ENCODE measurements at regions not wholly inside any gene's neighbourhood (a gene's known extent, or its start where the extent isn't known, plus 50 kb on each side); places are given as distances from the start of the nearest gene placed in this dataset.

GRCh38 chr13:72651144-72651543, 76.3 kb downstream of the MZT1 start:
- H3K27ac Mint-ChIP-seq (ENCODE audit: low read depth, unreplicated experiment) = no peak overlapping the region
- peaks cover 96% of the 10 kb centered on the region for H3K27me3 Mint-ChIP-seq (ENCODE audit: insufficient read depth, unreplicated experiment)
- no TSS peak for BruUV-seq (replicated peaks)
- POLR2A ChIA-PET = interaction anchor here (1.2 kb wide), 1 partner anchor 14 kb away, joined by 3 read pairs; no protein-coding TSS in a partner anchor
- no peak overlapping the region for H3K4me3 Mint-ChIP-seq (ENCODE audit: unreplicated experiment)
- H3K9me3 Mint-ChIP-seq (ENCODE audit: unreplicated experiment) = no peaks in the 10 kb centered on the region
- H3K4me1 Mint-ChIP-seq (ENCODE audit: insufficient read depth, unreplicated experiment) = no peaks in the 10 kb centered on the region
- intact Hi-C loops (cut with micrococcal nuclease) = no loop called here
- DNase-seq (ENCODE audit: unreplicated experiment) = peak; percentile 14
- no peaks in the 10 kb centered on the region for H3K36me3 Mint-ChIP-seq (ENCODE audit: insufficient read depth, unreplicated experiment)
- CTCF ChIA-PET = interaction anchor here (0.6 to 1.2 kb wide), 6 partner anchors 18 to 1134 kb away, joined by 3 to 5 read pairs (median 3); no protein-coding TSS in a partner anchor
- TF ChIP-seq CTCF (IDR thresholded peaks at IDR 0.05; ENCODE audit: unreplicated experiment) = no peak

GRCh38 chr13:72650051-72650700, 77.3 kb downstream of the MZT1 start:
- DNase-seq (ENCODE audit: unreplicated experiment) = no peak
- intact Hi-C loops (cut with micrococcal nuclease) = no loop called here
- Mint-ChIP-seq H3K27ac (ENCODE audit: low read depth, unreplicated experiment) (no peak overlapping the region), H3K27me3 (ENCODE audit: insufficient read depth, unreplicated experiment) (peaks cover 96% of the 10 kb centered on the region), H3K4me3 (ENCODE audit: unreplicated experiment) (no peak overlapping the region), H3K4me1 (ENCODE audit: insufficient read depth, unreplicated experiment) (no peaks in the 10 kb centered on the region), H3K9me3 (ENCODE audit: unreplicated experiment) (no peaks in the 10 kb centered on the region), H3K36me3 (ENCODE audit: insufficient read depth, unreplicated experiment) (no peaks in the 10 kb centered on the region)
- no TSS peak for BruUV-seq (replicated peaks)
- ChIA-PET CTCF (interaction anchor here (0.5 to 1.2 kb wide), 3 partner anchors 18 to 1134 kb away, joined by 3 read pairs; no protein-coding TSS in a partner anchor), POLR2A (interaction anchor here (1.2 kb wide), 1 partner anchor 15 kb away, joined by 3 read pairs; no protein-coding TSS in a partner anchor)
- TF ChIP-seq CTCF (IDR thresholded peaks at IDR 0.05; ENCODE audit: unreplicated experiment) = no peak

GRCh38 chr13:72648513-72649065, 78.8 kb downstream of the MZT1 start:
- intact Hi-C loops (cut with micrococcal nuclease) = loop anchor here (10.0 kb wide), 1 partner anchor 1056 kb away; no protein-coding TSS in a partner anchor
- Mint-ChIP-seq H3K9me3 (ENCODE audit: unreplicated experiment) (no peaks in the 10 kb centered on the region), H3K27me3 (ENCODE audit: insufficient read depth, unreplicated experiment) (peaks cover 93% of the 10 kb centered on the region), H3K27ac (ENCODE audit: low read depth, unreplicated experiment) (no peak overlapping the region), H3K36me3 (ENCODE audit: insufficient read depth, unreplicated experiment) (no peaks in the 10 kb centered on the region), H3K4me3 (ENCODE audit: unreplicated experiment) (no peak overlapping the region), H3K4me1 (ENCODE audit: insufficient read depth, unreplicated experiment) (no peaks in the 10 kb centered on the region)
- ChIA-PET CTCF (interaction anchor here (0.6 to 0.7 kb wide), 3 partner anchors 124 to 875 kb away, joined by 3 read pairs; no protein-coding TSS in a partner anchor), POLR2A (no interaction called here)
- peak; percentile 22 for TF ChIP-seq CTCF (IDR thresholded peaks at IDR 0.05; ENCODE audit: unreplicated experiment)
- no peak for DNase-seq (ENCODE audit: unreplicated experiment)
- BruUV-seq (replicated peaks) = no TSS peak

- H3K27ac Mint-ChIP-seq (ENCODE audit: low read depth, unreplicated experiment) = no peak overlapping the region
- peaks cover 83% of the 10 kb centered on the region for H3K27me3 Mint-ChIP-seq (ENCODE audit: insufficient read depth, unreplicated experiment)
- no peak for DNase-seq (ENCODE audit: unreplicated experiment)
- no peaks in the 10 kb centered on the region for H3K36me3 Mint-ChIP-seq (ENCODE audit: insufficient read depth, unreplicated experiment)
- intact Hi-C loops (cut with micrococcal nuclease) = loop anchor here (10.0 kb wide), 1 partner anchor 1057 kb away; no protein-coding TSS in a partner anchor
- no peaks in the 10 kb centered on the region for H3K4me1 Mint-ChIP-seq (ENCODE audit: insufficient read depth, unreplicated experiment)
- no peak for TF ChIP-seq CTCF (IDR thresholded peaks at IDR 0.05; ENCODE audit: unreplicated experiment)
- H3K4me3 Mint-ChIP-seq (ENCODE audit: unreplicated experiment) = no peak overlapping the region
- no peaks in the 10 kb centered on the region for H3K9me3 Mint-ChIP-seq (ENCODE audit: unreplicated experiment)
- CTCF ChIA-PET = interaction anchor here (1.6 kb wide), 1 partner anchor 22 kb away, joined by 3 read pairs; no protein-coding TSS in a partner anchor
- POLR2A ChIA-PET = no interaction called here
- BruUV-seq (replicated peaks) = no TSS peak
Observed at GRCh38 chr13:72647422-72647821, 80.0 kb downstream of the MZT1 start.

Data from MCF 10A (cell line).